KMS-11 (cell line): ENCODE measurements at regions not wholly inside any gene's neighbourhood (a gene's known extent, or its start where the extent isn't known, plus 50 kb on each side); places are given as distances from the start of the nearest gene placed in this dataset.

Experiments
- H2AFZ ChIP-seq: fragments of 200-600 bp; sonication (generic); 2 replicates; pipeline ENCODE4 v1.6.1; 2016; ENCODE audit warnings: antibody characterized with exemption, mixed run types, low read depth
- H3K27ac ChIP-seq: fragments of 200-600 bp; sonication (generic); 2 replicates; pipeline ENCODE4 v1.6.1; 2016; ENCODE audit warnings: mild to moderate bottlenecking, mixed run types
- H3K27me3 ChIP-seq: fragments of 200-600 bp; sonication (generic); 2 replicates; pipeline ENCODE4 v1.6.1; 2017; ENCODE audit warnings: mild to moderate bottlenecking, low read depth, mixed run types, moderate library complexity; ENCODE audit not compliant: insufficient read depth
- H3K36me3 ChIP-seq: fragments of 200-600 bp; sonication (generic); 2 replicates; pipeline ENCODE4 v1.6.1; 2017; ENCODE audit warnings: mild to moderate bottlenecking, mixed run types; ENCODE audit not compliant: insufficient read depth
- H3K4me1 ChIP-seq: fragments of 200-600 bp; sonication (generic); 2 replicates; pipeline ENCODE4 v1.6.1; 2016; ENCODE audit warnings: mild to moderate bottlenecking, low read depth, mixed run types; ENCODE audit not compliant: poor library complexity, severe bottlenecking
- H3K4me2 ChIP-seq: fragments of 200-600 bp; sonication (generic); 2 replicates; pipeline ENCODE4 v1.7.0; 2016; ENCODE audit warnings: mild to moderate bottlenecking, mixed run types
- H3K4me3 ChIP-seq: fragments of 200-600 bp; sonication (generic); IDR thresholded peaks from 2 replicates; pipeline ENCODE4 v1.6.1; 2017; ENCODE audit warnings: low read depth, low read length, mixed read lengths; ENCODE audit not compliant: insufficient read depth
- H3K79me2 ChIP-seq: fragments of 200-600 bp; sonication (generic); 2 replicates; pipeline ENCODE4 v1.6.1; 2016; ENCODE audit warnings: low read depth, mixed run types; ENCODE audit not compliant: insufficient read depth
- H3K9ac ChIP-seq: fragments of 200-600 bp; sonication (generic); 2 replicates; pipeline ENCODE4 v1.6.1; 2016; ENCODE audit warnings: mild to moderate bottlenecking, mixed run types
- H4K20me1 ChIP-seq: fragments of 200-600 bp; sonication (generic); 2 replicates; pipeline ENCODE4 v1.6.1; 2016; ENCODE audit warnings: mild to moderate bottlenecking, mixed run types; ENCODE audit not compliant: insufficient read depth
- TF ChIP-seq, protein P1 (sequence below): fragments of 200-600 bp; sonication (generic); conservative IDR thresholded peaks from 2 replicates; pipeline ENCODE4 v1.6.1; 2017; ENCODE audit warnings: low read depth, mild to moderate bottlenecking, antibody characterized with exemption, low read length, moderate library complexity, mixed read lengths

DNA sequence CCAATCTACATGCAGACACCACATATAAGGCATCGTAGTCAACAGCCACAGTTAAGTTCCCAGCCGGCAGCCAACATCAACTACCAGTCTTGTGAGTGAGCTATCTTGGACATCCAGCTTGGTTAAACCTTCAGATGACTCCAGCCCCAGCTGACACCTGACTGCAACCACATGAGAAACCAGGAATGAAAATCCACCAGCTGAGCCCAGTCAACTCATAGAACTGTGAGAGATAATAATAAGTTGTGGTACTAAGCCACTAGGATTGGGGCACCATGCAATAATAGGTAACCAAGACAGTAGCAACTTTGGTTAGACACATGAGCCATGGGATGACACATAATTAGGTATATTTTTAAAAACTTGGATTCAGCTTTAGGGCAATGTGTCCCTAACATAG lies 188.1 kb upstream of the BCOR start:
- H4K20me1 ChIP-seq: no peaks in the 10 kb centered on the region
- H3K4me2 ChIP-seq: no peak overlapping the region
- no peaks in the 10 kb centered on the region for H3K79me2 ChIP-seq
- H3K4me1 ChIP-seq: peaks cover 10% of the 10 kb centered on the region
- TF ChIP-seq, protein P1, sequence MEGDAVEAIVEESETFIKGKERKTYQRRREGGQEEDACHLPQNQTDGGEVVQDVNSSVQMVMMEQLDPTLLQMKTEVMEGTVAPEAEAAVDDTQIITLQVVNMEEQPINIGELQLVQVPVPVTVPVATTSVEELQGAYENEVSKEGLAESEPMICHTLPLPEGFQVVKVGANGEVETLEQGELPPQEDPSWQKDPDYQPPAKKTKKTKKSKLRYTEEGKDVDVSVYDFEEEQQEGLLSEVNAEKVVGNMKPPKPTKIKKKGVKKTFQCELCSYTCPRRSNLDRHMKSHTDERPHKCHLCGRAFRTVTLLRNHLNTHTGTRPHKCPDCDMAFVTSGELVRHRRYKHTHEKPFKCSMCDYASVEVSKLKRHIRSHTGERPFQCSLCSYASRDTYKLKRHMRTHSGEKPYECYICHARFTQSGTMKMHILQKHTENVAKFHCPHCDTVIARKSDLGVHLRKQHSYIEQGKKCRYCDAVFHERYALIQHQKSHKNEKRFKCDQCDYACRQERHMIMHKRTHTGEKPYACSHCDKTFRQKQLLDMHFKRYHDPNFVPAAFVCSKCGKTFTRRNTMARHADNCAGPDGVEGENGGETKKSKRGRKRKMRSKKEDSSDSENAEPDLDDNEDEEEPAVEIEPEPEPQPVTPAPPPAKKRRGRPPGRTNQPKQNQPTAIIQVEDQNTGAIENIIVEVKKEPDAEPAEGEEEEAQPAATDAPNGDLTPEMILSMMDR: no peak
- H3K27me3 ChIP-seq: no peaks in the 10 kb centered on the region
- H3K36me3 ChIP-seq: no peaks in the 10 kb centered on the region
- no peak overlapping the region for H3K4me3 ChIP-seq
- no peak overlapping the region for H3K27ac ChIP-seq
- no peak overlapping the region for H2AFZ ChIP-seq
- H3K9ac ChIP-seq: no peak overlapping the region

DNA sequence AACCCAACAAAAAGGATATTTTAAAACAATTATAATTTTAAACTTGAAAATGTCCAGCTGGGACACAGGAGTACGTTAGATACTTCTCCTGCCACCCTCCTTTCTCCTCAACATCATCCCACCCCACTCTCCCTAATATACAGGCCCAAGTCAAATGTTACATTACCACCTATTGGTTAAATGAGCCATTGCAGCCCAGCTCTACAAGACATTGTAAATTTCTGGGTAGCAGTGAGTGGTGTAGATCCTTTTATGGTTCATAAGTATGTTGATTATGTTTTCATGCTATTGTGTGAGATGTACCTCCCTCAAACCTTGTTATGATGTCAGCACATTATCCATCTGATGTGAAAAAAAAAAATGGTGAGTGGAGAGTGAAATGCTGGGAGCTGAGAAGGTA lies 187.1 kb upstream of the BCOR start:
- TF ChIP-seq, protein P1: no peak
- no peak overlapping the region for H3K9ac ChIP-seq
- peaks cover 10% of the 10 kb centered on the region for H3K4me1 ChIP-seq
- no peaks in the 10 kb centered on the region for H3K79me2 ChIP-seq
- H3K36me3 ChIP-seq: no peaks in the 10 kb centered on the region
- no peaks in the 10 kb centered on the region for H4K20me1 ChIP-seq
- H3K27ac ChIP-seq: no peak overlapping the region
- no peaks in the 10 kb centered on the region for H3K27me3 ChIP-seq
- no peak overlapping the region for H2AFZ ChIP-seq
- no peak overlapping the region for H3K4me3 ChIP-seq
- no peak overlapping the region for H3K4me2 ChIP-seq

GRCh38 chrX:40283981-40284380 lies 186.2 kb upstream of the BCOR start:
- no peak overlapping the region for H3K9ac ChIP-seq
- H3K4me2 ChIP-seq: no peak overlapping the region
- H3K36me3 ChIP-seq: no peaks in the 10 kb centered on the region
- no peak overlapping the region for H3K4me3 ChIP-seq
- no peaks in the 10 kb centered on the region for H3K27me3 ChIP-seq
- no peaks in the 10 kb centered on the region for H3K79me2 ChIP-seq
- H4K20me1 ChIP-seq: no peaks in the 10 kb centered on the region
- TF ChIP-seq, protein P1: no peak
- no peak overlapping the region for H3K27ac ChIP-seq
- no peak overlapping the region for H2AFZ ChIP-seq
- H3K4me1 ChIP-seq: peaks cover 10% of the 10 kb centered on the region

DNA sequence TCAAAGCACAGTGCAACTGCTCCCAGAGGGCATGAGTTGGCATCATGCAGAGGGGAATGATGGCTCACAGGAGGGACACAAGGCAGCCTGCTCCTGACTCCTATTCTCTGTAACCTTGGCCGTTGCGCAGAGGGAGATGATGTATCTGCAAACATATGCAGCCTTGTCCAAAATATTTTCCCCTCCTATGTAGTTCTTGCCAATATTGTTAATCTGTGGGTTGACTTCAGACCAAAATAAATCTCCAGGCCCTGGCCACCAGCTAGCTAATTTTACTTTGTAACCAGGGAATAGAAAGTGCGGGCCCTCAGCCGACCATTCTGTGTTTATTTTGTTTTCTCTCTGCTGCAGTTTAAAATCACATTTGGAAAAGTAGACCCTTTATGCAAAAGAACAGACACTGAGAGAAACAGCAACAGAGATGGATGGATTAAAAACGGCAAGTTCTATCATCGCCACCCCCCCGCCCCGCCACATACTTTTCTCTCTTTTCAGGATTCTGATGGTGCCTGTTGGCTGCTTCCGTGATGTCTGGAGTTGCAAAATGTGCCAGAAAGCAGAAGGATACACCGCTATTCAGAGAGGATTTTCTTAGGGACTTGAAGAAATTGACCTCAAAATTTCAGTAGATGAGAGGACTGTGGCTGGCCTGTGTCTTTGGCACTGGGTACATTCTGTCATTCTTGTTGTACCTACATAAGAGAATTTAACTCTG lies 185.3 kb upstream of the BCOR start:
- Histone ChIP-seq H3K27ac (no peak overlapping the region), H3K36me3 (no peaks in the 10 kb centered on the region), H3K4me3 (no peak overlapping the region), H3K79me2 (no peaks in the 10 kb centered on the region), H3K4me1 (peaks cover 10% of the 10 kb centered on the region), H3K27me3 (no peaks in the 10 kb centered on the region), H4K20me1 (no peaks in the 10 kb centered on the region), H2AFZ (no peak overlapping the region), H3K4me2 (no peak overlapping the region), H3K9ac (no peak overlapping the region)
- TF ChIP-seq, protein P1: no peak
